DND-41 (cell line): ENCODE measurements at regions not wholly inside any gene's neighbourhood (a gene's known extent, or its start where the extent isn't known, plus 50 kb on each side); places are given as distances from the start of the nearest gene placed in this dataset.

Experiments
- CTCF ChIP-seq: IDR thresholded peaks from 2 replicates; pipeline ENCODE4 v1.5.1; 2012; ENCODE audit warnings: borderline replicate concordance, low read length, moderate library complexity, mild to moderate bottlenecking; ENCODE audit not compliant: poor library complexity, severe bottlenecking; ENCODE audit errors: extremely low read depth
- EZH2 ChIP-seq: IDR thresholded peaks from 3 replicates; pipeline ENCODE4 v1.6.1; 2012; ENCODE audit warnings: borderline replicate concordance, low read depth, mild to moderate bottlenecking, moderate library complexity, low read length, inconsistent platforms; ENCODE audit not compliant: severe bottlenecking

- TF ChIP-seq CTCF (no peak), EZH2 (no peak)
These were observed 64.1 kb upstream of the LCLAT1 start for GRCh38 chr2:30382995-30383394.
